ENCODE measurements at regions not wholly inside any gene's neighbourhood (a gene's known extent, or its start where the extent isn't known, plus 50 kb on each side); places are given as distances from the start of the nearest gene placed in this dataset.

DNA sequence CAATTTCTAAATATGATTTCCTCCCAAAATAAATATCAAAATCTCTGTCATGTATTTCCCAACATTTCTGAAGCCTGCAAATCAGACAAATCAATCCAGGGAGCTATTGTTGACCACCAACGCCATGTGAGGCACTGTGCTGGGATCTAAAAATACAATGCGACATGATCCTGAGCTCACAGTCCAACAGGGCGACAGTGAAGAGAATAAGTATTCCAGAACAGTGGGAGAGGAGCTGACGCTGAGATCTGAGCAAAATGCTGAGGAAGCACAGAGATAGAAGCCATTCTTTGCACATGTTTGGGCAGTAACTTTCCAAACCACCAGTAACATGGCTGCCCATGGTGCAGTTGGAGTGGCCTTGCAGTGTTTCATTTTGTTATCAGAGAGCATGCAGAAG, 412.5 kb downstream of the LRATD1 start:
- FAIRE-seq (no peak), DNase-seq (no peak)
- Histone ChIP-seq H3K27me3 (ENCODE audit: control insufficient read depth in 3 of 3, insufficient read depth in 3 of 3, low read length in 3 of 3) (no peaks in the 10 kb centered on the region), H3K27ac (ENCODE audit: low read depth in 1 of 3, low read length in 2 of 3) (no peak overlapping the region), H3K9me3 (ENCODE audit: control insufficient read depth in 2 of 2, insufficient read depth in 1 of 2, low read depth in 1 of 2, low read length in 1 of 2) (no peaks in the 10 kb centered on the region), H3K4me1 (ENCODE audit: control insufficient read depth in 3 of 3, insufficient read depth in 2 of 3, low read depth in 1 of 3, low read length in 2 of 3) (no peaks in the 10 kb centered on the region), H3K36me3 (ENCODE audit: control insufficient read depth in 3 of 3, insufficient read depth in 2 of 3, low read depth in 1 of 3, low read length in 3 of 3) (no peaks in the 10 kb centered on the region), H3K4me3 (ENCODE audit: low read depth in 1 of 3, low read length in 3 of 3) (no peak overlapping the region)
- 87 to 92% (median 92%) methylated on average over 4 of the region's 4 CpGs for WGBS, 3 donors

DNA sequence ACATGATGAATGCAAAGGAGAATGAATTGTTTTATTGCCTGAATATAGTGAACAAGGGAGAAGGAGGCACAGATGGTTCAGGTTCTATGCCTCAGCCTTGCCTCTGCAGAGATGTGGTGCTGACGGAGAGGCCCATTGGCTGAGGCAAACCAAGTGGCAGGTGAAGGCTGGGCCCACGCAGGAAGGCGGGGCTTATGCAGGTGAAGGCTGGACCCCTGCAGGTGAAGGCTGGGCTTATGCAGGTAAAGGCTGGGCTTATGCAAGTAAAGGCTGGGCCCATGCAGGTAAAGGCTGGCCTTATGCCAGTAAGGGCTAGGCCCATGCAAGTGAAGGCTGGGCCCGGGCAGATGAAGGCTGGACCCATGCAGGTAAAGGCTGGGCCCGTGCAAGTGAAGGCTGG, 414.7 kb downstream of the LRATD1 start:
- H3K9me3 ChIP-seq (ENCODE audit: control insufficient read depth in 2 of 2, insufficient read depth in 1 of 2, low read depth in 1 of 2, low read length in 1 of 2) = no peaks in the 10 kb centered on the region
- whole genome bisulfite sequencing, 3 donors = 71 to 80% (median 74%) methylated on average over 5 of the region's 5 CpGs
- H3K27ac ChIP-seq (ENCODE audit: low read depth in 1 of 3, low read length in 2 of 3) = no peak overlapping the region
- FAIRE-seq (no peak), DNase-seq (no peak)
- H3K4me1 ChIP-seq (ENCODE audit: control insufficient read depth in 3 of 3, insufficient read depth in 2 of 3, low read depth in 1 of 3, low read length in 2 of 3) = no peaks in the 10 kb centered on the region
- H3K4me3 ChIP-seq (ENCODE audit: low read depth in 1 of 3, low read length in 3 of 3) = no peak overlapping the region
- no peaks in the 10 kb centered on the region for H3K27me3 ChIP-seq (ENCODE audit: control insufficient read depth in 3 of 3, insufficient read depth in 3 of 3, low read length in 3 of 3)
- H3K36me3 ChIP-seq (ENCODE audit: control insufficient read depth in 3 of 3, insufficient read depth in 2 of 3, low read depth in 1 of 3, low read length in 3 of 3) = no peaks in the 10 kb centered on the region

DNA sequence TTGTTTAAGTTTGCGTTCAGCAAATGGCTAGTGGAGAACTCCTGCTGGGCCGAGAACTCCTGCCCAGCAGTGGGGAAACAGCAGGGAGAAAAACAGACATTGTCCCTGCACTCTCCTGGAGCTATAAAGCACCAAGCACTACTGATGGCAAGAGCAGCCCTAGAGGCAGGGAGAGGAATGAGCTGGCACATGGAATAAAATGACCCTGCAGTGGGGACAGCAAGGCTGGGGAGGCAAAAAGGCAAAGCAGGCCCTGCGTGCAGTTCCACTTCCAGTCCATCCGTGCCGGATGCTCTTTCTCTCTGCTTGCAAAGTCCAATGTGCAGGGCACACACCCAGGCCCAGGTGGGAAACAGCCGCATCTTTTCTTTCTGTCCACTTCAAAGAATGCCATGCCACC, 415.5 kb downstream of the LRATD1 start:
- DNase-seq (no peak), FAIRE-seq (no peak)
- WGBS, 3 donors = 82 to 95% (median 91%) methylated on average over 6 of the region's 6 CpGs
- no peaks in the 10 kb centered on the region for H3K36me3 ChIP-seq (ENCODE audit: control insufficient read depth in 3 of 3, insufficient read depth in 2 of 3, low read depth in 1 of 3, low read length in 3 of 3)
- no peaks in the 10 kb centered on the region for H3K27me3 ChIP-seq (ENCODE audit: control insufficient read depth in 3 of 3, insufficient read depth in 3 of 3, low read length in 3 of 3)
- H3K27ac ChIP-seq (ENCODE audit: low read depth in 1 of 3, low read length in 2 of 3) = no peak overlapping the region
- no peaks in the 10 kb centered on the region for H3K4me1 ChIP-seq (ENCODE audit: control insufficient read depth in 3 of 3, insufficient read depth in 2 of 3, low read depth in 1 of 3, low read length in 2 of 3)
- no peak overlapping the region for H3K4me3 ChIP-seq (ENCODE audit: low read depth in 1 of 3, low read length in 3 of 3)
- H3K9me3 ChIP-seq (ENCODE audit: control insufficient read depth in 2 of 2, insufficient read depth in 1 of 2, low read depth in 1 of 2, low read length in 1 of 2) = no peaks in the 10 kb centered on the region

DNA sequence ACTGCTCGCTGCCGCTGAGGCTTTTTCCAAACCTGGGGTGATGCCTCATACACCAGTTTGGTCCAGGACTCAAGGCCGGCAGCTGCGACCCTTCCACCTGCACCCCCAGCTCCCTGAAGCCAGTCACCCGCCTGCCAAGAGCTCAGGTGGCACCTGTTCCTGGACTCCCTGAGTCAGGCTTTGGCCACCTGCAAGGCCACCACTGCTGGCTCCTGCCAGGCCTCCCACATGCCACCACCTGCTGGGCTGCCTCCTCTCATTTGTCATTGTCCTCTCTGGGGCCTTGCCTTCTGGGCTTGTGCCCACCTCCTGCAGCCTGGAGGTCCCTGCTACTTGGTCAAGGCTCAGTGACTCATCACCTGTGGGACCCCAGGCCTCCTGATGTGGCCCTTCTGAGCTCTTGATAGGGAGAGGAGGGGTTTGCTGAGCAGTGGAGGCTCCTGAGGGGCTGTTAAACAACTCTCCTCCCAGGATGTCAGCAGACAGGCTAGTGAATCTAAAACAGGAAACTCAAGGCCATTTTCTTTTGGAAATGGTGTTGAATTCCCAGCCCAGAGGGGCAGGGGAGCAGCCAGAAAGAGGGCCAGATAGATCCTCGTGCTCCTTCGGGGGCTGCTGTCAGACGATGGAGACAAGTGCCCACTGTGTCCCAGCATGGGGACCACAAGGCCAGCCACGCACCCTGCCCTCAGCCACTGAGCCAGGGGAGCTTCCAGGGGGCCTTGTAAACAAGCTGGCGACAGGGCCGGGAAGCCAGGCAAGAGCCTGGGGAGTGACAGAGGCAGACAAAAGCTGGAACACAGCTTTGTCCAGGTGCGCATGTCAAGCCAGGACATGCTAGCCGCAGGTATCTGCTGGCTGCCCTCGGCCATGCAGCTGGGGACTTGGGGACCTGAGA, 416.8 kb downstream of the LRATD1 start:
- WGBS, 3 donors = 85 to 89% (median 88%) methylated on average over 14 of the region's 14 CpGs
- Histone ChIP-seq H3K9me3 (ENCODE audit: control insufficient read depth in 2 of 2, insufficient read depth in 1 of 2, low read depth in 1 of 2, low read length in 1 of 2) (no peaks in the 10 kb centered on the region), H3K4me3 (ENCODE audit: low read depth in 1 of 3, low read length in 3 of 3) (no peak overlapping the region), H3K4me1 (ENCODE audit: control insufficient read depth in 3 of 3, insufficient read depth in 2 of 3, low read depth in 1 of 3, low read length in 2 of 3) (no peaks in the 10 kb centered on the region), H3K27ac (ENCODE audit: low read depth in 1 of 3, low read length in 2 of 3) (no peak overlapping the region), H3K27me3 (ENCODE audit: control insufficient read depth in 3 of 3, insufficient read depth in 3 of 3, low read length in 3 of 3) (no peaks in the 10 kb centered on the region), H3K36me3 (ENCODE audit: control insufficient read depth in 3 of 3, insufficient read depth in 2 of 3, low read depth in 1 of 3, low read length in 3 of 3) (no peaks in the 10 kb centered on the region)
- DNase-seq = no peak
- FAIRE-seq = no peak

DNA sequence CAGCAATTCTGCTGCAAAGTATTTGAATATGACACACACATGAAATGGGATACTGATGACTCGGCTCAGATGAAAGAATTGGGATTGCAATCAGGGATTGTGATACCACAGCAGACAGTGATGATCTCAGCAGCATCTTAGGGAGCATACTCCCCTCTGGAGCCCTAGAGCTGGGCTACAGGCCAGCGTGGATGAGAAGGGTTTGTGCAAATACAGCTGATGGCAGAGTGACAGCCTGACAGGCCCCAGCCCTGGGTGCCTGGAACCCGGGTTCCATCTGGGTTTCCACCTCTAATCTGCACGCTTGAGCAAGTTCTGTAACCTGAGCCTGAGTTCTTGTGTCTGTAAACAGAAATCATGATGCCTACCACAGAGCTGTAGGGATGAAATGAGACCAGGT, 418.0 kb downstream of the LRATD1 start:
- no peak for FAIRE-seq
- H3K4me1 ChIP-seq (ENCODE audit: control insufficient read depth in 3 of 3, insufficient read depth in 2 of 3, low read depth in 1 of 3, low read length in 2 of 3) = no peaks in the 10 kb centered on the region
- 50 to 57% (median 56%) methylated on average over 4 of the region's 4 CpGs for WGBS, 3 donors
- no peaks in the 10 kb centered on the region for H3K9me3 ChIP-seq (ENCODE audit: control insufficient read depth in 2 of 2, insufficient read depth in 1 of 2, low read depth in 1 of 2, low read length in 1 of 2)
- no peak overlapping the region for H3K4me3 ChIP-seq (ENCODE audit: low read depth in 1 of 3, low read length in 3 of 3)
- no peaks in the 10 kb centered on the region for H3K36me3 ChIP-seq (ENCODE audit: control insufficient read depth in 3 of 3, insufficient read depth in 2 of 3, low read depth in 1 of 3, low read length in 3 of 3)
- no peak overlapping the region for H3K27ac ChIP-seq (ENCODE audit: low read depth in 1 of 3, low read length in 2 of 3)
- no peak for DNase-seq
- H3K27me3 ChIP-seq (ENCODE audit: control insufficient read depth in 3 of 3, insufficient read depth in 3 of 3, low read length in 3 of 3) = no peaks in the 10 kb centered on the region

DNA sequence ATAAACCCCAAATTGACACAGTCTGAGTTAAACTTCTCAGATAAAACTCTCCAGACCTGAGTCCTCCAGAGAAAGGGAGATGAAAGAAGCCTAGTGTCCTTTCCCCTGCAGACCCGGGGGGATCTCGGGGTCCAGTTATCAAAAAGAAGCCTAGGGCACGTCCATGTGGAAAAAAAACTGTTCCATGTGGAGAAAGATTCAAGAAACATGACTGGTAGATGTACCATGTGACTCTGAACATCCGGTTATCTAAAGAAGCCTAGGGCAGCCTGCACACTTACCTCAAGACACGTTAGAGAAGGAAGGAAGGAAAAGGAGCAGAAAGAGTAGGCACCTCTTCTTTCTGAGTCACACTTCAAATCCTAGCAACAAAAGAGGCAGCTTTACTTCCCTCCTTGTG, 421.0 kb downstream of the LRATD1 start:
- 76 to 80% (median 77%) methylated on average over 5 of the region's 5 CpGs for WGBS, 3 donors
- DNase-seq (no peak), FAIRE-seq (no peak)
- Histone ChIP-seq H3K4me1 (ENCODE audit: control insufficient read depth in 3 of 3, insufficient read depth in 2 of 3, low read depth in 1 of 3, low read length in 2 of 3) (no peaks in the 10 kb centered on the region), H3K27me3 (ENCODE audit: control insufficient read depth in 3 of 3, insufficient read depth in 3 of 3, low read length in 3 of 3) (no peaks in the 10 kb centered on the region), H3K27ac (ENCODE audit: low read depth in 1 of 3, low read length in 2 of 3) (no peak overlapping the region), H3K4me3 (ENCODE audit: low read depth in 1 of 3, low read length in 3 of 3) (no peak overlapping the region), H3K9me3 (ENCODE audit: control insufficient read depth in 2 of 2, insufficient read depth in 1 of 2, low read depth in 1 of 2, low read length in 1 of 2) (no peaks in the 10 kb centered on the region), H3K36me3 (ENCODE audit: control insufficient read depth in 3 of 3, insufficient read depth in 2 of 3, low read depth in 1 of 3, low read length in 3 of 3) (no peaks in the 10 kb centered on the region)

DNA sequence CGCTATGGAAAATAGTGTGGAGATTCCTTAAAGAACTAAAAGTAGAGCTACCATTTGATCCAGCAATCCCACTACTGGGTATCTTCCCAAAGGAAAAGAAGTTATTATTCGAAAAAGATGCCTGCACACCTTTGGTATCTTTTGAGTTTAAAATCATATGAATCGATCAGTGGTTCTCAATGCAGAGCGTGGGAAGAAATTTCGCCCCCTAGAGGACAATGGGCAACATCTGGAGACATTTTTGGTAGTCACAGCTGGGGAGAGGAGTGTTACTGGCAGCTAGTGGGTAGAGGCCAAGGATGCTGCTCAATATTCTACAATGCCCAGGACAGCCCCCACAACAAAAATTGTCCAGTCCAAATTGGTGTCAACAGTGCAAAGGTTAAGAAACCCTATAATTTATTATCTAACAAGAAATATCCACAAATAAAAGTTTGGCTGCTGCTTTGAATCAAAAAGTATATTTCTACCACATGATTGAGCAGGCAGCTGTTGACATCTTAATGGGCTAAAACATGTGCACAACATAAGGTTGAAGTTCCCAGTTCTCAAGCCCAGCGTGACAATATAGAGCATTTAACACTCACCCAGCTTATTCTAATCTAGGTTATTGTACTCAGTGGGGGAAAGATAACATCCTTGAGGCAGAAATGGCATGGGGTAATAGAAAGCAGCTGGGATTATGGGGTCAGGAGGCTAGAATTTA, 425.7 kb downstream of the LRATD1 start:
- DNase-seq (no peak), FAIRE-seq (no peak)
- Histone ChIP-seq H3K4me1 (ENCODE audit: control insufficient read depth in 3 of 3, insufficient read depth in 2 of 3, low read depth in 1 of 3, low read length in 2 of 3) (peaks cover 0 to 5% (median 0%) of the 10 kb centered on the region in 3 donors), H3K27ac (ENCODE audit: low read depth in 1 of 3, low read length in 2 of 3) (no peak overlapping the region), H3K27me3 (ENCODE audit: control insufficient read depth in 3 of 3, insufficient read depth in 3 of 3, low read length in 3 of 3) (no peaks in the 10 kb centered on the region), H3K4me3 (ENCODE audit: low read depth in 1 of 3, low read length in 3 of 3) (no peak overlapping the region), H3K36me3 (ENCODE audit: control insufficient read depth in 3 of 3, insufficient read depth in 2 of 3, low read depth in 1 of 3, low read length in 3 of 3) (no peaks in the 10 kb centered on the region), H3K9me3 (ENCODE audit: control insufficient read depth in 2 of 2, insufficient read depth in 1 of 2, low read depth in 1 of 2, low read length in 1 of 2) (no peaks in the 10 kb centered on the region)
- 67 to 80% (median 68%) methylated on average over 6 of the region's 6 CpGs for WGBS, 3 donors

DNA sequence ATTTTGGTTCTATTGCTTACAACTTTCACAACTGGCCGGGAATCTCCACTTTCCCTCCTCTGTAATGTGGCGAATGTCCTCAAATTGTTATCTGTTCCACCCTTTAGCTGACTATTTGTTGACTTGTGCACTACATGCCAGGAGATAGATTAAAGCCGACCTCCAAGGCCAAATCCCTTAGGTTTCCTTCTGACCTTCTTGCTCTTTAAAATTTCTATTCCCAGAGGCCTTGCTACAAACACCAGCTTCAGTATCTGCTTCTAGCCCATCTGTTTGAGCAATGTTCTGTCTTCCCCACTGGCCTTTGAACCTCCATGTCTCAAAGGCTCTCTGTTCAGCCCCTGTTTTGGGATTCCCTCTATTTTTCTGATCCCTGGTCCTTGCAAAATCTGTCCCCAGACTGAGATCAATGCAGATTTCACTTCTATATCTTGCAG, 426.2 kb downstream of the LRATD1 start:
- no peak for FAIRE-seq
- 65 to 79% (median 75%) methylated on average over 3 of the region's 3 CpGs for WGBS, 3 donors
- DNase-seq = no peak
- peaks cover 0 to 5% (median 0%) of the 10 kb centered on the region in 3 donors for H3K4me1 ChIP-seq (ENCODE audit: control insufficient read depth in 3 of 3, insufficient read depth in 2 of 3, low read depth in 1 of 3, low read length in 2 of 3)
- H3K36me3 ChIP-seq (ENCODE audit: control insufficient read depth in 3 of 3, insufficient read depth in 2 of 3, low read depth in 1 of 3, low read length in 3 of 3) = no peaks in the 10 kb centered on the region
- no peaks in the 10 kb centered on the region for H3K27me3 ChIP-seq (ENCODE audit: control insufficient read depth in 3 of 3, insufficient read depth in 3 of 3, low read length in 3 of 3)
- H3K4me3 ChIP-seq (ENCODE audit: low read depth in 1 of 3, low read length in 3 of 3) = no peak overlapping the region
- H3K27ac ChIP-seq (ENCODE audit: low read depth in 1 of 3, low read length in 2 of 3) = no peak overlapping the region
- H3K9me3 ChIP-seq (ENCODE audit: control insufficient read depth in 2 of 2, insufficient read depth in 1 of 2, low read depth in 1 of 2, low read length in 1 of 2) = no peaks in the 10 kb centered on the region

Data from small intestine (tissue), 7 donors.